GM23338 (cell line): ENCODE measurements at regions not wholly inside any gene's neighbourhood (a gene's known extent, or its start where the extent isn't known, plus 50 kb on each side); places are given as distances from the start of the nearest gene placed in this dataset.

Source experiments
- ATAC-seq: fragments of 200-7000 bp; cut with Tn5 transposase; 3 replicates; pipeline ENCODE4 v1.9.1; 2020
- DNase-seq: peaks from one replicate; pipeline ENCODE4 v3.0.0-alpha.2; 2015; ENCODE audit warnings: low spot score
- H2AFZ ChIP-seq: fragments of 200-600 bp; sonication (generic); 2 replicates; pipeline ENCODE4 v1.8.0; 2016; ENCODE audit warnings: antibody characterized with exemption, mild to moderate bottlenecking, moderate library complexity
- H3F3A ChIP-seq: fragments of 200-600 bp; sonication (generic); replicated peaks from 2 replicates; pipeline ENCODE4 v1.8.0; 2017; ENCODE audit warnings: antibody characterized with exemption, mixed run types, low read depth
- H3K27ac ChIP-seq: fragments of 200-600 bp; sonication (generic); 2 replicates; pipeline ENCODE4 v1.6.1; 2016; ENCODE audit warnings: low read depth
- H3K27me3 ChIP-seq: fragments of 200-600 bp; sonication (generic); 2 replicates; pipeline ENCODE4 v1.8.0; 2016; ENCODE audit warnings: mild to moderate bottlenecking, mixed run types, moderate library complexity; ENCODE audit not compliant: insufficient read depth
- H3K36me3 ChIP-seq: fragments of 200-600 bp; sonication (generic); 2 replicates; pipeline ENCODE4 v1.8.0; 2016; ENCODE audit warnings: mild to moderate bottlenecking; ENCODE audit not compliant: insufficient read depth
- H3K4me1 ChIP-seq: fragments of 200-600 bp; sonication (generic); 2 replicates; pipeline ENCODE4 v1.8.0; 2016; ENCODE audit warnings: mild to moderate bottlenecking, moderate library complexity; ENCODE audit not compliant: insufficient read depth
- H3K4me2 ChIP-seq: fragments of 200-600 bp; sonication (generic); 2 replicates; pipeline ENCODE4 v1.7.1; 2017; ENCODE audit warnings: mixed run types
- H3K4me3 ChIP-seq: fragments of 200-600 bp; sonication (generic); 2 replicates; pipeline ENCODE4 v1.6.1; 2016; ENCODE audit warnings: mixed run types
- H3K79me2 ChIP-seq: fragments of 200-600 bp; sonication (generic); replicated peaks from 2 replicates; pipeline ENCODE4 v1.8.0; 2017; ENCODE audit warnings: mild to moderate bottlenecking; ENCODE audit not compliant: insufficient read depth
- H3K9me2 ChIP-seq: fragments of 200-600 bp; sonication (generic); 2 replicates; pipeline ENCODE4 v1.8.0; 2017; ENCODE audit not compliant: insufficient read depth
- H4K20me1 ChIP-seq: fragments of 200-600 bp; sonication (generic); replicated peaks from 2 replicates; pipeline ENCODE4 v1.8.0; 2017; ENCODE audit warnings: mild to moderate bottlenecking; ENCODE audit not compliant: insufficient read depth
- H3K27ac Mint-ChIP-seq: 2 replicates; pipeline ENCODE4 v1.8.0; 2020; ENCODE audit warnings: inconsistent platforms, mild to moderate bottlenecking, moderate library complexity, mixed read lengths
- H3K27me3 Mint-ChIP-seq: 3 replicates; pipeline ENCODE4 v1.8.0; 2022; ENCODE audit warnings: low read depth, mild to moderate bottlenecking, moderate library complexity, mixed read lengths, inconsistent platforms; ENCODE audit not compliant: insufficient read depth, poor library complexity
- H3K36me3 Mint-ChIP-seq: 3 replicates; pipeline ENCODE4 v1.8.0; 2021; ENCODE audit warnings: low read depth, mild to moderate bottlenecking, inconsistent platforms, moderate library complexity, mixed read lengths
- H3K4me1 Mint-ChIP-seq: 3 replicates; pipeline ENCODE4 v1.8.0; 2020; ENCODE audit warnings: mild to moderate bottlenecking, inconsistent platforms, mixed read lengths
- H3K4me3 Mint-ChIP-seq: 3 replicates; pipeline ENCODE4 v1.8.0; 2021; ENCODE audit warnings: moderate library complexity, mild to moderate bottlenecking, inconsistent platforms, mixed read lengths
- H3K9me3 Mint-ChIP-seq: 3 replicates; pipeline ENCODE4 v1.8.0; 2020; ENCODE audit warnings: moderate library complexity, mild to moderate bottlenecking, inconsistent platforms, mixed read lengths
- CREB1 ChIP-seq: fragments of 250-450 bp; sonication (Bioruptor Pico); IDR thresholded peaks from 2 replicates; pipeline ENCODE4 v1.5.0; 2020; ENCODE audit warnings: low read depth, mild to moderate bottlenecking, moderate library complexity
- CTCF ChIP-seq, 2 experiments: fragments of 200-600 bp in 1 of 2; sonication (generic) in 1 of 2; conservative IDR thresholded peaks; 2 replicates each; pipeline versions ENCODE4 v1.5.1 to v1.6.1; 2016 to 2017; ENCODE audit warnings: antibody characterized with exemption in 2 of 2, low read depth in 2 of 2, mild to moderate bottlenecking in 2 of 2, moderate library complexity in 1 of 2
- ETS1 ChIP-seq: IDR thresholded peaks from 2 replicates; pipeline ENCODE4 v1.6.1; 2016; ENCODE audit warnings: antibody characterized with exemption
- EZH2 ChIP-seq: fragments of 200-600 bp; sonication (generic); IDR thresholded peaks from one replicate; pipeline ENCODE4 v1.8.0; 2017; ENCODE audit warnings: antibody characterized with exemption, mild to moderate bottlenecking, low read depth; ENCODE audit not compliant: unreplicated experiment
- EZH2phosphoT487 ChIP-seq: fragments of 200-600 bp; sonication (generic); IDR thresholded peaks from one replicate; pipeline ENCODE4 v1.8.1; 2018; ENCODE audit warnings: antibody characterized with exemption; ENCODE audit not compliant: unreplicated experiment
- JUNB ChIP-seq: IDR thresholded peaks from one replicate; pipeline ENCODE4 v1.6.1; 2016; ENCODE audit warnings: antibody characterized with exemption; ENCODE audit not compliant: unreplicated experiment
- NANOG ChIP-seq: IDR thresholded peaks from 2 replicates; pipeline ENCODE4 v1.6.1; 2016; ENCODE audit warnings: antibody characterized with exemption, borderline replicate concordance
- POLR2AphosphoS5 ChIP-seq: IDR thresholded peaks from 2 replicates; pipeline ENCODE4 v1.6.1; 2016; ENCODE audit warnings: antibody characterized with exemption, low read depth
- REST ChIP-seq: IDR thresholded peaks from one replicate; pipeline ENCODE4 v1.6.1; 2018; ENCODE audit warnings: antibody characterized with exemption; ENCODE audit not compliant: unreplicated experiment
- STAT1 ChIP-seq: IDR thresholded peaks from one replicate; pipeline ENCODE4 v1.6.1; 2016; ENCODE audit warnings: antibody characterized with exemption; ENCODE audit not compliant: unreplicated experiment
- ZNF114 ChIP-seq: fragments of 250-450 bp; sonication (Bioruptor Pico); IDR thresholded peaks from 2 replicates; pipeline ENCODE4 v1.5.0; 2020; ENCODE audit warnings: mild to moderate bottlenecking, moderate library complexity
- ZNF331 ChIP-seq: fragments of 250-450 bp; sonication (Bioruptor Pico); IDR thresholded peaks from 2 replicates; pipeline ENCODE4 v1.5.0; 2020; ENCODE audit warnings: low read depth, mild to moderate bottlenecking, moderate library complexity
- ZNF462 ChIP-seq: fragments of 250-450 bp; sonication (Bioruptor Pico); IDR thresholded peaks from 2 replicates; pipeline ENCODE4 v1.5.0; 2020; ENCODE audit warnings: mild to moderate bottlenecking, moderate library complexity

GRCh38 chr2:129672521-129672920 lies 306.9 kb upstream of the RAB6C start:
- no peak overlapping the region for H3K27ac ChIP-seq
- no peak overlapping the region for H3K27ac Mint-ChIP-seq
- H3K27me3 Mint-ChIP-seq = no peaks in the 10 kb centered on the region
- no peaks in the 10 kb centered on the region for H3K9me2 ChIP-seq
- H2AFZ ChIP-seq = no peak overlapping the region
- no peaks in the 10 kb centered on the region; the same call in 1 of the 2 replicates for H3K4me1 ChIP-seq
- H3K4me3 ChIP-seq = no peak overlapping the region
- no peaks in the 10 kb centered on the region for H3K36me3 Mint-ChIP-seq
- H4K20me1 ChIP-seq = no peaks in the 10 kb centered on the region
- no peaks in the 10 kb centered on the region for H3K27me3 ChIP-seq
- DNase-seq = no peak
- H3K4me3 Mint-ChIP-seq = no peak overlapping the region
- H3K36me3 ChIP-seq = no peaks in the 10 kb centered on the region
- no peaks in the 10 kb centered on the region for H3K9me3 Mint-ChIP-seq
- peaks cover 13% of the 10 kb centered on the region for H3K4me1 Mint-ChIP-seq
- no peaks in the 10 kb centered on the region for H3F3A ChIP-seq
- no peaks in the 10 kb centered on the region for H3K79me2 ChIP-seq
- no peak for ATAC-seq
- TF ChIP-seq ETS1 (no peak), REST (no peak), ZNF462 (CRISPR knock-in tag) (no peak), CTCF (conservative IDR thresholded peaks at IDR 0.05; ENCODE audit: low read depth in 2 of 2) (no peak), POLR2AphosphoS5 (no peak), ZNF331 (CRISPR knock-in tag) (no peak), NANOG (no peak), ZNF114 (CRISPR knock-in tag) (no peak), STAT1 (no peak), JUNB (no peak), CREB1 (CRISPR knock-in tag) (no peak), EZH2 (no peak), EZH2phosphoT487 (no peak)
- H3K4me2 ChIP-seq = no peak overlapping the region
